Thyroid gland (tissue), 4 donors: ENCODE measurements at regions not wholly inside any gene's neighbourhood (a gene's known extent, or its start where the extent isn't known, plus 50 kb on each side); places are given as distances from the start of the nearest gene placed in this dataset.

Experiments
- POLR2A ChIP-seq, 2 donors: fragments of 450-650 bp; IDR thresholded peaks; one replicate each; pipeline ENCODE4 v1.6.1; 2017; ENCODE audit warnings: antibody characterized with exemption in 2 of 2, mild to moderate bottlenecking in 2 of 2, moderate library complexity in 1 of 2
- TF ChIP-seq, protein P1 (sequence below), 6 experiments: fragments of 200-600 bp in 3 of 6; fragments of 450-650 bp in 3 of 6; sonication (generic) in 3 of 6; IDR thresholded peaks; one replicate each; pipeline ENCODE4 v1.5.1; 2016 to 2019; ENCODE audit warnings: antibody characterized with exemption in 6 of 6, mild to moderate bottlenecking in 2 of 6, inconsistent platforms in 1 of 6, moderate library complexity in 1 of 6

DNA sequence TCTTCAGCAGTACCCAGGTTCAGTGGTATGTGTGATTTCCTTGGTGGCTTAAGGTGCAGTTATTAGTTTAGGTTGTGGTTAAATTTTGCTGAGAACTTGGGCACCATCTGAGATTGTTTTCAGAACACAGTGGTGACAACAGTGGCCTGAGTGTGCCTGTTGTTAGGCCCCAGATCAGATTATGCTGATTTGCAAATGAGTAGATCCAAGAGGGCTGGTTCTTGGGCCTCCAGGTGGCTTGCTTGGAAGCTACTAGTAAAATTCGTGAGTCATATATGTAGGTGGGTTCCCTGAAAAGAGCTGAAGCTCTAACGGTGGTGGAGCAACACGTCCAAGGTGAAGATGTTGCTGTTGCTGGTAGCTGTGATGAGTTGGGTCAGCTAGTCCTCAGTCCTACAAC, 2619.6 kb downstream of the PCDH7 start:
- TF ChIP-seq, protein P1, sequence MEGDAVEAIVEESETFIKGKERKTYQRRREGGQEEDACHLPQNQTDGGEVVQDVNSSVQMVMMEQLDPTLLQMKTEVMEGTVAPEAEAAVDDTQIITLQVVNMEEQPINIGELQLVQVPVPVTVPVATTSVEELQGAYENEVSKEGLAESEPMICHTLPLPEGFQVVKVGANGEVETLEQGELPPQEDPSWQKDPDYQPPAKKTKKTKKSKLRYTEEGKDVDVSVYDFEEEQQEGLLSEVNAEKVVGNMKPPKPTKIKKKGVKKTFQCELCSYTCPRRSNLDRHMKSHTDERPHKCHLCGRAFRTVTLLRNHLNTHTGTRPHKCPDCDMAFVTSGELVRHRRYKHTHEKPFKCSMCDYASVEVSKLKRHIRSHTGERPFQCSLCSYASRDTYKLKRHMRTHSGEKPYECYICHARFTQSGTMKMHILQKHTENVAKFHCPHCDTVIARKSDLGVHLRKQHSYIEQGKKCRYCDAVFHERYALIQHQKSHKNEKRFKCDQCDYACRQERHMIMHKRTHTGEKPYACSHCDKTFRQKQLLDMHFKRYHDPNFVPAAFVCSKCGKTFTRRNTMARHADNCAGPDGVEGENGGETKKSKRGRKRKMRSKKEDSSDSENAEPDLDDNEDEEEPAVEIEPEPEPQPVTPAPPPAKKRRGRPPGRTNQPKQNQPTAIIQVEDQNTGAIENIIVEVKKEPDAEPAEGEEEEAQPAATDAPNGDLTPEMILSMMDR (IDR thresholded peaks at IDR 0.05): no peak
- TF ChIP-seq POLR2A (IDR thresholded peaks at IDR 0.05): no peak
